ENCODE measurements at regions not wholly inside any gene's neighbourhood (a gene's known extent, or its start where the extent isn't known, plus 50 kb on each side); places are given as distances from the start of the nearest gene placed in this dataset.

DNA sequence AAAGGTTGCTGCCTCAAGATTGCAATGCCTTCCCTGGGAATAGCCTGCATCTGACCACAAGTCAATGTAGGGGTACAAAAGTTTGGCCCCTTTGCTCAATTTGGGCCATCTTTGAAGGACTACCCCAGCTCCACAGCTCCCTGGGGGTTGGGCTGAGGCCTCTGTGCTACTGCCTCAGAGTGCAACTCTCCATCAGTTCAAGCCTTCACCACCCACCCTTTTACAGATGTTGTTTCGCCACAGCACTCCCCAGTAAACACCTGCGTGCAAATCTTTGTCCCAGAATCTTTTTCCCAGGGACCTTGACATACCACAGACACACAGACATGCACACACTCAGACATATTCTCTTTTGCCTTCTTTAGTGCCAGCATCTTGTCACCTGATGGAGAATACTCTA, 66.0 kb upstream of the ANKRD1 start:
- no peak overlapping the region for H3K4me3 ChIP-seq (ENCODE audit: control extremely low read depth in 1 of 5, extremely low read depth in 1 of 5, insufficient read depth in 1 of 5, low read depth in 2 of 5, low read length in 4 of 5)
- no peaks in the 10 kb centered on the region for H3K79me2 ChIP-seq (ENCODE audit: control insufficient read depth, insufficient read depth, low read length)
- intact Hi-C loops (cut with micrococcal nuclease), result no loop called here
- POLR2A ChIA-PET, result no interaction called here
- CTCF ChIA-PET, result no interaction called here
- H3K9me3 ChIP-seq (ENCODE audit: control extremely low read depth in 1 of 3, control insufficient read depth in 2 of 3, insufficient read depth in 1 of 3, low read length in 2 of 3), result no peaks in the 10 kb centered on the region
- ATAC-seq (ENCODE audit: low read depth), result no peak
- WGBS (ENCODE audit: insufficient coverage), result 75% methylated on average over 2 of the region's 2 CpGs
- no peaks in the 10 kb centered on the region for H4K20me1 ChIP-seq (ENCODE audit: control insufficient read depth, insufficient read depth, low read length, poor library complexity, severe bottlenecking)
- H3K4me2 ChIP-seq (replicated peaks; ENCODE audit: low read depth, low read length, poor library complexity, severe bottlenecking), result no peak overlapping the region
- H3K9me3 Mint-ChIP-seq (ENCODE audit: insufficient read depth), result no peaks in the 10 kb centered on the region
- H3K27ac ChIP-seq (ENCODE audit: low read length in 2 of 2), result no peak overlapping the region
- H3K4me1 ChIP-seq (ENCODE audit: control insufficient read depth in 2 of 2, insufficient read depth in 2 of 2, low read length in 2 of 2), result peaks cover 3 to 10% of the 10 kb centered on the region in 2 donors
- no peaks in the 10 kb centered on the region for H3K27me3 ChIP-seq (replicated peaks in 1 of 4; ENCODE audit: control extremely low read depth in 1 of 4, control insufficient read depth in 3 of 4, insufficient read depth in 4 of 4, low read length in 3 of 4)
- H3K9ac ChIP-seq (ENCODE audit: low read length), result no peak overlapping the region
- no peak overlapping the region for H3K4me3 Mint-ChIP-seq
- H3K36me3 ChIP-seq (replicated peaks in 1 of 2; ENCODE audit: control extremely low read depth in 1 of 2, control insufficient read depth in 1 of 2, extremely low read depth in 1 of 2, insufficient read depth in 2 of 2, low read length in 1 of 2), result no peaks in the 10 kb centered on the region
- H3K4me1 Mint-ChIP-seq, result peaks cover 11% of the 10 kb centered on the region
- no peaks in the 10 kb centered on the region for H3K27me3 Mint-ChIP-seq
- no peak overlapping the region for H3K27ac Mint-ChIP-seq
- TF ChIP-seq, protein P1, sequence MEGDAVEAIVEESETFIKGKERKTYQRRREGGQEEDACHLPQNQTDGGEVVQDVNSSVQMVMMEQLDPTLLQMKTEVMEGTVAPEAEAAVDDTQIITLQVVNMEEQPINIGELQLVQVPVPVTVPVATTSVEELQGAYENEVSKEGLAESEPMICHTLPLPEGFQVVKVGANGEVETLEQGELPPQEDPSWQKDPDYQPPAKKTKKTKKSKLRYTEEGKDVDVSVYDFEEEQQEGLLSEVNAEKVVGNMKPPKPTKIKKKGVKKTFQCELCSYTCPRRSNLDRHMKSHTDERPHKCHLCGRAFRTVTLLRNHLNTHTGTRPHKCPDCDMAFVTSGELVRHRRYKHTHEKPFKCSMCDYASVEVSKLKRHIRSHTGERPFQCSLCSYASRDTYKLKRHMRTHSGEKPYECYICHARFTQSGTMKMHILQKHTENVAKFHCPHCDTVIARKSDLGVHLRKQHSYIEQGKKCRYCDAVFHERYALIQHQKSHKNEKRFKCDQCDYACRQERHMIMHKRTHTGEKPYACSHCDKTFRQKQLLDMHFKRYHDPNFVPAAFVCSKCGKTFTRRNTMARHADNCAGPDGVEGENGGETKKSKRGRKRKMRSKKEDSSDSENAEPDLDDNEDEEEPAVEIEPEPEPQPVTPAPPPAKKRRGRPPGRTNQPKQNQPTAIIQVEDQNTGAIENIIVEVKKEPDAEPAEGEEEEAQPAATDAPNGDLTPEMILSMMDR (IDR thresholded peaks at IDR 0.05), result no peak
- no peak for TF ChIP-seq EZH2 (IDR thresholded peaks at IDR 0.05; ENCODE audit: borderline replicate concordance, insufficient read depth, low read depth, low read length, poor library complexity, severe bottlenecking)
- no peak overlapping the region for H2AFZ ChIP-seq (ENCODE audit: insufficient read depth, low read depth, low read length, poor library complexity, severe bottlenecking)
- no peak for DNase-seq

GRCh38 chr10:90987383-90987782, 66.5 kb upstream of the ANKRD1 start:
- DNase-seq, result no peak
- no CpG with 5 or more reads among the region's 2 CpGs for WGBS (ENCODE audit: insufficient coverage)
- intact Hi-C loops (cut with micrococcal nuclease), result no loop called here
- no peak for ATAC-seq (ENCODE audit: low read depth)
- Histone ChIP-seq H3K79me2 (ENCODE audit: control insufficient read depth, insufficient read depth, low read length) (no peaks in the 10 kb centered on the region), H3K27me3 (replicated peaks in 1 of 4; ENCODE audit: control extremely low read depth in 1 of 4, control insufficient read depth in 3 of 4, insufficient read depth in 4 of 4, low read length in 3 of 4) (no peaks in the 10 kb centered on the region), H3K4me1 (ENCODE audit: control insufficient read depth in 2 of 2, insufficient read depth in 2 of 2, low read length in 2 of 2) (peaks cover 3 to 10% of the 10 kb centered on the region in 2 donors), H3K9me3 (ENCODE audit: control extremely low read depth in 1 of 3, control insufficient read depth in 2 of 3, insufficient read depth in 1 of 3, low read length in 2 of 3) (no peaks in the 10 kb centered on the region), H3K4me2 (replicated peaks; ENCODE audit: low read depth, low read length, poor library complexity, severe bottlenecking) (no peak overlapping the region), H3K4me3 (ENCODE audit: control extremely low read depth in 1 of 5, extremely low read depth in 1 of 5, insufficient read depth in 1 of 5, low read depth in 2 of 5, low read length in 4 of 5) (no peak overlapping the region), H3K36me3 (replicated peaks in 1 of 2; ENCODE audit: control extremely low read depth in 1 of 2, control insufficient read depth in 1 of 2, extremely low read depth in 1 of 2, insufficient read depth in 2 of 2, low read length in 1 of 2) (no peaks in the 10 kb centered on the region), H2AFZ (ENCODE audit: insufficient read depth, low read depth, low read length, poor library complexity, severe bottlenecking) (no peak overlapping the region), H4K20me1 (ENCODE audit: control insufficient read depth, insufficient read depth, low read length, poor library complexity, severe bottlenecking) (no peaks in the 10 kb centered on the region), H3K9ac (ENCODE audit: low read length) (no peak overlapping the region), H3K27ac (ENCODE audit: low read length in 2 of 2) (no peak overlapping the region)
- Mint-ChIP-seq H3K9me3 (ENCODE audit: insufficient read depth) (no peaks in the 10 kb centered on the region), H3K27me3 (no peaks in the 10 kb centered on the region), H3K4me1 (peaks cover 11% of the 10 kb centered on the region), H3K27ac (no peak overlapping the region), H3K4me3 (no peak overlapping the region)
- TF ChIP-seq, protein P1 (IDR thresholded peaks at IDR 0.05), result no peak
- TF ChIP-seq EZH2 (IDR thresholded peaks at IDR 0.05; ENCODE audit: borderline replicate concordance, insufficient read depth, low read depth, low read length, poor library complexity, severe bottlenecking), result no peak
- POLR2A ChIA-PET, result no interaction called here
- CTCF ChIA-PET, result no interaction called here

Measured in B cell (primary cell).